ENCODE measurements at regions not wholly inside any gene's neighbourhood (a gene's known extent, or its start where the extent isn't known, plus 50 kb on each side); places are given as distances from the start of the nearest gene placed in this dataset.
A peak's percentile ranks its signal among the peaks of the same experiment; 100 is the strongest.

DNA sequence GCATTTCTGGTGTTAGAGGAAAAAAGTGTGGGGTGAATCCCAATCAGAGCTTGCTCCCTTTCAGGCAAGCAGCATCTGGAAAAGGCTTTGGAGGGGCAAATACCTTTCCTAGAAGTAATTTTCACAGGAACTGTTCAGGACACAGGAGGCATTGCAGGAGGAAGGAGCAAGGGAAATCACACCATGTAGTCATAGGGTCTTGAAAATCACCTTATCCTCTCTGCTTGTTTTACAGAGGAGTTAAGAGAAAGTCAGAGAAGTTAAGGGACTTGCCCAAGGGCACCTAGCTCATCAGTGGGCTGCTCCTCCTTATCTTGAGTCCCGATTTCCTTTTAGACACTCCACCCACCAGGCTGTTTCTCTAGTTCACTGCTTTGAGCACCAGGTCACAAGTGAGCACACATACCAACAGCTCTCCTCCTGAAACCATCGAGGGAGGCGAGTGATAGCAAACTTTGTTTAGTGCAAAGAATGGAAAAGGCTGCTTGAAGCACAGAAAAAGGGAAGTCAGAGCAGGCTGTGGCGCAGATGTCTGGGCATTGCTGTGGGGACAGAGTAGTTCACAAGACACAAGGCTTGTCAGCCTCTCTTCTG lies 89.2 kb upstream of the CXCR4 start:
- H3K27ac Mint-ChIP-seq = peak overlapping the region in 1 of 2 donors; percentile 10

GRCh38 chr2:136206613-136207012 lies 88.7 kb upstream of the CXCR4 start:
- peak; percentile 36 for ATAC-seq
- Mint-ChIP-seq H3K4me1 (peaks cover 35% of the 10 kb centered on the region), H3K4me3 (no peak overlapping the region), H3K27ac (no peak overlapping the region), H3K27me3 (no peaks in the 10 kb centered on the region), H3K9me3 (peaks cover 27 to 35% of the 10 kb centered on the region in 2 donors)
- no peak for DNase-seq

More for the DNA sequence above, 89.2 kb upstream of the CXCR4 start:
- H3K9me3 Mint-ChIP-seq = peaks cover 27 to 31% of the 10 kb centered on the region in 2 donors
- no peak for DNase-seq
- peaks cover 40% of the 10 kb centered on the region for H3K4me1 Mint-ChIP-seq
- H3K27me3 Mint-ChIP-seq = no peaks in the 10 kb centered on the region
- H3K4me3 Mint-ChIP-seq = no peak overlapping the region
- ATAC-seq = peak; percentile 53

GRCh38 chr2:136205615-136206014 lies 87.7 kb upstream of the CXCR4 start:
- Mint-ChIP-seq H3K27me3 (no peaks in the 10 kb centered on the region), H3K9me3 (peaks cover 26 to 36% of the 10 kb centered on the region in 2 donors), H3K27ac (no peak overlapping the region), H3K4me1 (peaks cover 29% of the 10 kb centered on the region), H3K4me3 (no peak overlapping the region)
- DNase-seq = no peak
- ATAC-seq = no peak

DNA sequence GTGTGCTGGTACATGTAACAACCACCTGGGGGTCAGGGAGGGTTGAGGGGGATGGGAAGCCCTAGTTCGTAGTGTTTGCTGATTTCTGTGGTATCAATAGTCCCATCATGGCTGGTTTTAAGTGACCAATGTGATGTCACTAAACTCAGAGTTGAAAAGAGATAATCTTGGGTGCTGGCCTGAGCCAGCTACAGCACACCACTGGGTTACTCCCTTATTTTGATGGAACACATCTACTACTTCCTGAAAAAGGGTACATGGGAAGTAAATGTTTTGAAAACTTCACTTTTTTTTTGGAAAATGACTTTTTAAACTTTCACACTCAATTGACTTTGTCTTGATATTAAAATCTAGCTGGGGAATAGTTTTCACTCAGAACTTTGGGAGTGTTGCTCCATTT lies 87.0 kb upstream of the CXCR4 start:
- Mint-ChIP-seq H3K4me1 (peaks cover 24% of the 10 kb centered on the region), H3K27me3 (no peaks in the 10 kb centered on the region), H3K4me3 (no peak overlapping the region), H3K9me3 (peaks cover 19 to 30% of the 10 kb centered on the region in 2 donors), H3K27ac (no peak overlapping the region)
- DNase-seq = no peak
- no peak for ATAC-seq

DNA sequence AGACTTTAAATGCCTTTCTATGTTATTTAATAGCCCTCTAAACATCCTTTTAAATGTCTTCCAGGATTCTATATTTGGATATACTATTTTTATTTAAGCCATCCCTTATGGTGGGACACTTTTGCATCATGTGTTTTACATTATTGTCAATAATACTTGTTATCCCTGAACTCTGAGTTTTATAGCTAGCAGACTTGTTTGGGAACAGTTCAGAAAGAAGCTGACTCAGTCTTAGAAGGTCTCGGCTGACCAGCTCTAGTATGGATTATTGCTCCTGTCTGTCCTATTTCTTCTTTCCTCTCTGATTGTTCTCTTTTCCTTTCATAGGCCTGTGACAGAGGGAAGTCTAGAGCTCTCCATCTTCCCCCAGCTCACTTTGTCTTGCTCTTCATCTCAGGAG lies 77.3 kb upstream of the CXCR4 start:
- no peak for ATAC-seq
- Mint-ChIP-seq H3K9me3 (peaks cover 6 to 8% of the 10 kb centered on the region in 2 donors), H3K27ac (no peak overlapping the region), H3K27me3 (no peaks in the 10 kb centered on the region), H3K4me1 (no peaks in the 10 kb centered on the region), H3K4me3 (no peak overlapping the region)
- no peak for DNase-seq

- no peak overlapping the region for H3K27ac Mint-ChIP-seq
- no peaks in the 10 kb centered on the region for H3K9me3 Mint-ChIP-seq
- H3K4me1 Mint-ChIP-seq = peaks cover 2% of the 10 kb centered on the region
- DNase-seq (no peak), ATAC-seq (no peak)
- no peaks in the 10 kb centered on the region for H3K27me3 Mint-ChIP-seq
- no peak overlapping the region for H3K4me3 Mint-ChIP-seq
These were observed 73.1 kb upstream of the CXCR4 start for GRCh38 chr2:136191041-136191440.

DNA sequence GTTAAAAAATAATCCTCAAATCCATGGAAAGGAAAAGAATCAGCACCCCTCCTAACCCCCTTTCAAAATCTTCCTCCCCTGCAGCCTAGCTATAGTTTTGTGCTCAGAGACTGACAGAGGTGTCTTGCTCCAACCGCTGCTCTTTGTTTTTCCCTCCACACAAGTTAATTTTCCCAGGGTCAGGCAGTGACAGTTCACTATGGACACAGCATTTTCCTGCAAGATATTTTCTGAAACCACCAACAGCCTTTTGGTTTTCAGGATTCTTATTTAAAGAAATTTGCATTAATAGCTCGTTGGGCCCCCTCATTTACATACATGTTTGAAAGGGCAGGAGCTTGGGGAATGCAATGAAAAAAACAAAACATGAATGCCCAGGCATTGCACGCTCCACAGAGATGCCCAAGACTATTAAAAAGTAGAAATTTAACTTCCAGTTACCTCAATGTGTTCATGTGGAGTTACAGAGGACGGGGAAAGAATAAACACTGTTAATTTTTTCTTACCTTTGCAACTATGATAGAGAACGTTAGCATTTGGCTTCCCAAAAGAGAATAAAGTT lies 71.4 kb upstream of the CXCR4 start:
- H3K4me1 Mint-ChIP-seq = peaks cover 5% of the 10 kb centered on the region
- no peaks in the 10 kb centered on the region for H3K27me3 Mint-ChIP-seq

DNA sequence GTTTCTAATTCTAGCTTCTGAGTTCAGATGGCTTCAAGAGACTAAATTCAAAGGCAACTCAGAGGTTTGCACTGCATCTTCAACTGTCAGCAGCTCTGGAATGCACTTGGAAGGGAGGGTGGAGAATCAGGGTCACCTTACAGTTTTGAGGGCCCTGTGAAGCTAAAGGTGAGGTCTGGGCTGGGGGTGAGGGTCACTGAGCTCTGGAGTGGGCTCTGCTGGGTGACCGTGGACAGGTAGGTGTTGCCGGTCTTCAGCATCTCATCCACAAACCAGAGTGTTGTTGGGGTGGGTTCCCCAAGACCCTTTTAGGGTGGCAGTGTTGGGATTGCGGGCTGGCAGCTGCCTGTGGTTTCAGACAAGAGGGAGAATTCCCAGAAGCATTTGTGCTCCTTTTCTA lies 70.1 kb upstream of the CXCR4 start:
- no peak for ATAC-seq
- no peak for DNase-seq
- Mint-ChIP-seq H3K27me3 (no peaks in the 10 kb centered on the region), H3K27ac (no peak overlapping the region), H3K4me1 (peaks cover 5% of the 10 kb centered on the region), H3K4me3 (no peak overlapping the region), H3K9me3 (peaks cover 0 to 5% of the 10 kb centered on the region in 2 donors)

More for the DNA sequence above, 71.4 kb upstream of the CXCR4 start:
- H3K4me3 Mint-ChIP-seq = no peak overlapping the region
- H3K27ac Mint-ChIP-seq = no peak overlapping the region
- H3K9me3 Mint-ChIP-seq = no peaks in the 10 kb centered on the region
- no peak for DNase-seq
- no peak for ATAC-seq

GRCh38 chr2:136185981-136186776 lies 68.2 kb upstream of the CXCR4 start:
- DNase-seq (no peak), ATAC-seq (no peak)
- Mint-ChIP-seq H3K9me3 (peaks cover 3 to 5% of the 10 kb centered on the region in 2 donors), H3K4me3 (no peak overlapping the region), H3K27me3 (no peaks in the 10 kb centered on the region), H3K27ac (no peak overlapping the region), H3K4me1 (peaks cover 11% of the 10 kb centered on the region)

DNA sequence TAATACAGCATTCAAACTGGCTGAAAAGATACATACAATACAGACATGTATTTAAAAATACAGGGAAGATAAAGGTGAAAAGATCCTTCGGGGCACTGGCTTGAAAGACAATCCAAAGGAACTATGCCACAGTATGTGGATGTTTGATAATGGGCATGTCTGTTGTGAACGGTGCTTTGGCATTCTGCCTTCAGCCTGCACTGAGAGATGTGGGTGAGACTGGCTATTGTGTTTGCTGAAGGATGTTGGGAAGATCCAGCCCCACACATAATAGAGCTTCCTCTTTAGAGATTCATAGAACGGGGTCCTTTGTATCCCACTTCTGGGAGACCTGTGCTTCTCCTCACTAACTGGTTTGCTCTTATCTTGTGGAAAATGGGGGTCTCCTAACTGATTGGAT lies 65.1 kb upstream of the CXCR4 start:
- H3K4me1 Mint-ChIP-seq = peaks cover 23% of the 10 kb centered on the region
- ATAC-seq (no peak), DNase-seq (no peak)
- H3K27ac Mint-ChIP-seq = no peak overlapping the region
- H3K4me3 Mint-ChIP-seq = no peak overlapping the region
- peaks cover 5 to 11% of the 10 kb centered on the region in 2 donors for H3K9me3 Mint-ChIP-seq
- no peaks in the 10 kb centered on the region for H3K27me3 Mint-ChIP-seq

DNA sequence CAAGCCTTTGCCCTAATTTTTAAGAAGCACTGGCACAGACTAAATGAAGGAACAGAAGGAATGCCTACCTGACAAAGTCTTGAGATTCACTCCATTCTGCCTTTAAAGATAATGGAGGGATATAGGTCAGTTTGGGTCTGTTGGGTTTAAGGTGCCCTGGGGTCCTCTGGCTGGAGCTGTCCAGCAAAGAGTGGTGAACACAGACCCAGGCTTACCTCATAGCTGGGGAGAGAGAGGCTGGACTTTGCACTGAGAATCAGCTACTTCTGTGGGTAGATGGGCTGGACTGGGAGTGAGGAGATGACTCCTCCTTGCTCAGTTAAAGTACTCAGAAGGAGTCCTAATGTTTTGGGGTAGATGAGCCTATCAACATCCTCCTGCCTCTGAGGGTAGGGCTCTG lies 64.4 kb upstream of the CXCR4 start:
- Mint-ChIP-seq H3K9me3 (peaks cover 5 to 11% of the 10 kb centered on the region in 2 donors), H3K4me3 (no peak overlapping the region), H3K4me1 (peaks cover 23% of the 10 kb centered on the region), H3K27me3 (no peaks in the 10 kb centered on the region), H3K27ac (no peak overlapping the region)
- no peak for ATAC-seq
- no peak for DNase-seq

DNA sequence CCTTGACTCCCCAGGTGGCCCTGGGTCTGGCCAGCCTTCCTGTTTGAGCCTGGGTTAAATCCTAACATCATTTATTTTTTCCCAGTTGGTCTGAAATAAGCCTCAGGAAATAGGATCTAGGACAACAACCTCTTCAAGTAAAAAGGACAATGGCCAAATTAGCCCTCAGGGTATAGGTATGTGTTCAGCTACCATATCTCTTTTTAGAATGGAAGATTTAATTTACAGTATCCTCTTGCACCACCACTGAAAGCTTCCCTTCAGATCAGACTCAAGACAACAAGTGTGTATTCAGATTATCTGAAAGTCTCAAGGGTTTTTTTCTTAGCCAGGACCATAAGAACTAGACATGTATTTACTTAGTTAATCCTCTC lies 61.6 kb upstream of the CXCR4 start:
- no peaks in the 10 kb centered on the region for H3K27me3 Mint-ChIP-seq
- H3K4me1 Mint-ChIP-seq = peaks cover 18% of the 10 kb centered on the region
- DNase-seq (no peak), ATAC-seq (no peak)
- no peak overlapping the region for H3K4me3 Mint-ChIP-seq
- H3K9me3 Mint-ChIP-seq = peaks cover 5 to 11% of the 10 kb centered on the region in 2 donors
- no peak overlapping the region for H3K27ac Mint-ChIP-seq

DNA sequence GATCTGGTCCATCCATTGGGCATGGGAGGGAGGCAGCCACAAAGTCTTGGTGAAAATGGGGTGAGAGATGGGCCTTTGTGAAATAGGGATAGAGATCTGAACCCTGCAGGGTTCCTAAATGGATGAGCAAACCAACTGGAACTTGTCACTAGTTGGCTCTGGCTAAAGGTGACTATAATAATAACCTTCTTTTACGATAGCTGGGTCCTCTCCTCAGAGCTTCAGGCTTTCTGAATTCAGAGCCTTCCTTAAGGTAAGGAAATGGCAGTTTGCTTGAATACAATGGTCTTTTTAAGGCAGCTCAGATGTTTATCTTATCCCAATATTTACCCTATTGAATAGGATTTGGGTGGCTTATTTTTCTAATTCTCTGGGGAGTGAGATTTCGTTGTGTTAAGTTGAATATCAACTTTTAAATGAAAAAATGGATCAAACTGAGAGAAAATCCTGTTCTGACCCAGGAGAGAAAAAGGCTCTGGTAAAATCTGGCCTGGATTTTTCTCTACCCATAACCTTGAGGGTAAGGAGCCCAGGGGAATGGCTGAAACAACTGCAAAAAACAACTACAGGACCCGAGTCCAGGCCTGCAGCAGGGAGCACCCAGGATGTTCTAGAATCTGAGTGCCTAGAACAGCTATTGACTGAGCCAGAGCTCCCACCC lies 61.1 kb upstream of the CXCR4 start:
- ATAC-seq = no peak
- no peak overlapping the region for H3K4me3 Mint-ChIP-seq
- no peaks in the 10 kb centered on the region for H3K27me3 Mint-ChIP-seq
- no peak overlapping the region for H3K27ac Mint-ChIP-seq
- peaks cover 4 to 11% of the 10 kb centered on the region in 2 donors for H3K9me3 Mint-ChIP-seq
- DNase-seq = no peak
- H3K4me1 Mint-ChIP-seq = peaks cover 18% of the 10 kb centered on the region

GRCh38 chr2:136175868-136176267 lies 57.9 kb upstream of the CXCR4 start:
- Mint-ChIP-seq H3K4me3 (no peak overlapping the region), H3K27me3 (no peaks in the 10 kb centered on the region), H3K4me1 (peaks cover 22% of the 10 kb centered on the region), H3K27ac (no peak overlapping the region), H3K9me3 (peaks cover 0 to 4% of the 10 kb centered on the region in 2 donors)
- no peak for ATAC-seq
- DNase-seq = no peak

DNA sequence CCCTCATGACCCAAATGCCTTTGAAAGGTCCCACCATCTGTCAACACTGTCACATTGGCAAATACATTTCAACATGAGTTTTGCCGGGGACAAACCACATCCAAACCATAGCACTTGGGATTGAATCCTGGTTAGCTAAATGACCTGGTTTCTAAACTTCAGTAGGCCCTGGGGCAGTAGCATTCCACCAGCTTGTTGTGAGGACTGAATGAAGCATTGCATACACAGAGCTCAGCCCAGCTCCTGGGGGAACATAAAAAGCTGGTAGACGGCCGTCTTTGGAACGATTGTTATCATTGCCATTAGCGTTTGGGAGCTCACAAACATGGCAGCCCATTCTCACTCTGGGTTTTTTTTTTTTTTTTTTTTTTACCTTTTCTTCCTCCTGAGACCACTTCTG lies 57.5 kb upstream of the CXCR4 start:
- Mint-ChIP-seq H3K4me1 (peaks cover 22% of the 10 kb centered on the region), H3K27me3 (no peaks in the 10 kb centered on the region), H3K9me3 (peaks cover 0 to under 1% of the 10 kb centered on the region in 2 donors), H3K4me3 (no peak overlapping the region), H3K27ac (no peak overlapping the region)
- DNase-seq (no peak), ATAC-seq (no peak)

- Mint-ChIP-seq H3K27ac (no peak overlapping the region), H3K9me3 (peaks cover 7 to 11% of the 10 kb centered on the region in 2 donors), H3K4me3 (no peak overlapping the region), H3K4me1 (peaks cover 10% of the 10 kb centered on the region), H3K27me3 (no peaks in the 10 kb centered on the region)
- DNase-seq = no peak
- no peak for ATAC-seq
These were observed 55.2 kb upstream of the CXCR4 start for GRCh38 chr2:136173126-136173525.
